ENCODE measurements at regions not wholly inside any gene's neighbourhood (a gene's known extent, or its start where the extent isn't known, plus 50 kb on each side); places are given as distances from the start of the nearest gene placed in this dataset.

GRCh38 chrX:16005917-16006316 is 117.4 kb upstream of the GRPR start:
- TF ChIP-seq CTCF (IDR thresholded peaks at IDR 0.05 in 4 of 5, conservative IDR thresholded peaks at IDR 0.05 in 1 of 5) = no peak
- TF ChIP-seq POLR2A (IDR thresholded peaks at IDR 0.05) = no peak

All from gastrocnemius medialis (tissue), 4 donors.